Right renal cortex interstitium (tissue), 3 donors: ENCODE measurements at regions not wholly inside any gene's neighbourhood (a gene's known extent, or its start where the extent isn't known, plus 50 kb on each side); places are given as distances from the start of the nearest gene placed in this dataset.
A peak's percentile ranks its signal among the peaks of the same experiment; 100 is the strongest.
"Not testable (repeated sequence)": the region's sequence is repeated elsewhere in the genome, so short reads cannot be mapped to it uniquely, and the experiment has no call there.

ENCODE experiments used
- DNase-seq, 3 donors: peaks; one replicate each; pipeline ENCODE4 v3.0.0-alpha.2; 2013; ENCODE audit warnings: low read depth in 3 of 3, low spot score in 2 of 3

DNA sequence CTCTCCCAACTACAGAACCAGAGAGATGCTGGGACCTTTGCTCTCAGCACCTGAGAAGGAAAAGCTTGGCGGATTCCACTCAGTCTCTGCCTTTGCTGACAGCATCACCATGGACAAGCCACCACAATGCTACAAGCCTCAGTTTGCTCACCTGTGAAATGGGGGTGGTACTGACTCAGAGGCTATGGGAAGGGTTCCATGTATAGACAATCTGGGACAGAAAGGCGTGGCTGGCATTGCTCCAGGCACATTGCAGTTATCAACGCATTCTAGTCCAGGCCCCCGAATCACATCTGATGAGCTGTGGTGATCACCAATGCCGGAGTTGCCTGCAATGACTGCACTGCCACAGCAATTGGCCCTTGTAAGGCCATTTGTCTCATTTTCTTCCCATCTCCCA lies 72.6 kb downstream of the ISX start:
- DNase-seq = no peak

- no peak for DNase-seq
These were observed 75.2 kb downstream of the ISX start for GRCh38 chr22:35140879-35141745.

GRCh38 chr22:35148381-35148780 lies 82.4 kb downstream of the ISX start:
- DNase-seq = no peak

- DNase-seq = no peak
These were observed 83.0 kb downstream of the ISX start for GRCh38 chr22:35148866-35149548.

DNA sequence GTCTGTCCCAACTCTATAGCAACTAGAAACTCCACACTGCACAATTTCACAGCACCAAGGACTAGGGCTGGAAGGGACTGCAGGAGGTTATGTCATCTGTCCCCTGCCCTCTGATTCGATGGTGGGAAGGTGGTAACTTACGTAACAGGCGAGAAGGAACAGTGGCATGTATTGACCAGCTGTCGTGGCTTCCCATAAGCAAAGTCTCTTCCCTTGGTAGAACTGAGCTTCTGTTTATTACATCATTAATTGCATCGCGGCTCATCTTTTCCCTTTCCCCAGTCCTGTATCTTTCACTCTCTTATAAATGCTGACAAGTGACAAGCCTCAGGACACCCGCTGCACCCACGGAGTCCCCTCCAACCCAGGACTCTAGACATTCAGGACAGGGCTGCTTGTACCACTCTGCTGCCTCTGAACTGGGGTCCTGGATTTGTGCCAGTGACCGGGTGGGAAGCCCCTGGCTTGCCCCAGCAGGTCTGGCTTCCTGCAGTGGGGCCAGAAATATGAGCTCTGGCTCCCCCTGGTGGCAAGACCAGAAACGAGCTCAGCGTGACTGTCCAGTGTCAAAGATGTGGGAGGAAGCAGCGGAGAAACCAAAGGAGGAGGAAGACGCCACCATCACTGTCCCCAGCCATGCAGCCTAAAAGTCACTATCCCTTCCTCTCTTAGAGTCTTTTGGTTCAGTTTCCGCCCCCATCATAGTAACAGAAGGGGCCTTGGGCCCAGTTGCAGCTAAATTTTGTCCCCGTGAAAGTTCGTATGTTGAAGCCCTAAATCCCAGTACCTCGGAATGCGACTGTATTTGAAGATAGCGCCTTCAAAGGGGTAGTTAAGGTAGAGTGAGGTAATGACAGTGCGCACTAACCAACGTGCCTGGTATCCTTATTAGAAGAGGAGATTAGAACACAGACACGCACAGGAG lies 84.5 kb downstream of the ISX start:
- DNase-seq = peak; percentile 34 to 45 (median 44)

DNA sequence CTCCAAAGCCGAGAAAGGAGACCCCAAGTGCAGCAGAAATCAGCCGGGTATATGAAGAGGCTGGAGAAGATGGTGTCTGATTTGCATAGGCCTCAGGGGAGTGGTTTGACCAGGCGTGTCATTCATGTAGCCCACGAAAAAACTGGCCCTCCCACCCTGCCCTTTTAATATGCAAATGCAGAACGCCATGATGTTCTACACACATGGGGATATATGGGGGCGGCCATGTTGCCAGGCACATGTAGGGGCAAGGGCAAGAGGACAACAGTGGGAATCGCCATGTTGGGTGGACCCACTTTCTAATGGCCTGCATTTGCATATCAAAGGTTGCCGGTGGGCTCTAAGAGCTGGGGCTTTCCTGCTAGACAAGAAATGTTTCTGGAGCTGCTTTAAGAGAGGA lies 86.4 kb downstream of the ISX start:
- no peak for DNase-seq

GRCh38 chr22:35154937-35155387 lies 89.0 kb downstream of the ISX start:
- DNase-seq = peak; percentile 37 to 50 (median 40)

DNA sequence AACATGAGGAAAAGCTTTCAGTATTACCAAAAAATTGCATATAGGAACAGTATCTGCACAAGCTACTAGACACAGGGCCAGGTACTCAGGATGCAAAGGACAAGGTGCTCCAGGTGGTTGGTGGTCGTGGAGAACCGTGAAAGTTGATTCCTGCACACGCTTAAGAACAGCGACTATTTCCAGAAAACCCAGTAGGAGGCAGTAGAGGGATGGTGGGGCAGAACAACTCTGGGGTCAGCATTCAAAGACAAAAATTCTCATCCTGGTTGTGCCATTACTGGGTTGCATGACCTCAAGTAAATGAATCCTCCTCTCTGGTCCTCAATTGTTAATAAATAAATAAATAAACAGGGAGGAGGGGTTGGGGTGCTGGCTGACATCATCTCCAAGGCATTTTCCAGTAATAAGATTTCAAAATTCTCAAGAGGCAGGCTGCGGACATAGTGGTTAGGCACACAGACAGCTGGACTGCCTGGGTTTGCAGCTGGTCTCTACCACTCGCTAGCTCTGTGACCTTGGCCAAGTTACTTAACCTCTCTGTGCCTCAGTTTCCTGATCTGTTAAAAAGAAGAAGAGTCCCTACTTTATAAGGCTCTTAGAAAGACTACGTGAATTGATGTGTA lies 89.6 kb downstream of the ISX start:
- DNase-seq = no peak

DNA sequence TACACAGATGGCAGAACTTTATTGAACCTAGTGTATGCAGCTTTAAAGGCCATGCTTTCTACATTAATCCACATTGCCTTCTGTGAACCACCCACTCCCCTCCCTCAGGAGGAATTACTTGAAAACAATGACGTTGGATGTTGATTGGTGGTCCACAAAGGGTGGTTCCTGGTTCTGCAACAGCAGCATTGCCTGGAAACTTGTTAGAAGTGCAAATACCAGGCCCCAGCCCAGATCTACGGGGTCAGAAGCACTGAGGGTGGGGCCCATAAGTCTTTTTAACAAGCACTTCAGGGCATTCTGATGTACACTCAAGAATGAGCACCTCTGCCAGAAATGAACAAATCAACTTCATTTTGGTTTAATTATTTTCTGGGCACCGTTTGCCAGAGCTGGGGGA lies 91.0 kb downstream of the ISX start:
- DNase-seq = no peak

- no peak for DNase-seq
These were observed 92.4 kb downstream of the ISX start for GRCh38 chr22:35158336-35158735.

- no peak for DNase-seq
These were observed 93.4 kb downstream of the ISX start for GRCh38 chr22:35159343-35159742.

DNA sequence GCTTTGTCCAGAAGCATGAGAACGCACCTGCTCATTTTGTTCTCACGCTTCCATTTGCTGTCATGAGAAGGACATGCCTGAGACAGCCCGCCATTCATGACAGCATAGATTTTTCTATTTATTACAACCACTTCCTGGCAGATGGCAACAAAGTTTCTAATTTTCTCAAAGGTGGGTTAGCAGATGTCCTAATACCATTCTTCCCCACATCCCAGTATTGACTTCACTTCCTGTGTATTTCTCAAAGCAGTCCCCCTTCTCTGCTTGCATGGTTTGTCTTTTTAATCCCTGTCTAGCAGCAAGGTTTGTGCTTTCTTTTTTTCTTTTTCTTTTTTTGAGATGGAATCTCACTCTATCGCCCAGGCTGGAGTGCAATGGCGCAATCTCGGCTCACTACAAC lies 94.3 kb downstream of the ISX start:
- DNase-seq = no peak

- DNase-seq = not testable (repeated sequence)
These were observed 91.4 kb upstream of the HMGXB4 start for GRCh38 chr22:35165896-35166295.

DNA sequence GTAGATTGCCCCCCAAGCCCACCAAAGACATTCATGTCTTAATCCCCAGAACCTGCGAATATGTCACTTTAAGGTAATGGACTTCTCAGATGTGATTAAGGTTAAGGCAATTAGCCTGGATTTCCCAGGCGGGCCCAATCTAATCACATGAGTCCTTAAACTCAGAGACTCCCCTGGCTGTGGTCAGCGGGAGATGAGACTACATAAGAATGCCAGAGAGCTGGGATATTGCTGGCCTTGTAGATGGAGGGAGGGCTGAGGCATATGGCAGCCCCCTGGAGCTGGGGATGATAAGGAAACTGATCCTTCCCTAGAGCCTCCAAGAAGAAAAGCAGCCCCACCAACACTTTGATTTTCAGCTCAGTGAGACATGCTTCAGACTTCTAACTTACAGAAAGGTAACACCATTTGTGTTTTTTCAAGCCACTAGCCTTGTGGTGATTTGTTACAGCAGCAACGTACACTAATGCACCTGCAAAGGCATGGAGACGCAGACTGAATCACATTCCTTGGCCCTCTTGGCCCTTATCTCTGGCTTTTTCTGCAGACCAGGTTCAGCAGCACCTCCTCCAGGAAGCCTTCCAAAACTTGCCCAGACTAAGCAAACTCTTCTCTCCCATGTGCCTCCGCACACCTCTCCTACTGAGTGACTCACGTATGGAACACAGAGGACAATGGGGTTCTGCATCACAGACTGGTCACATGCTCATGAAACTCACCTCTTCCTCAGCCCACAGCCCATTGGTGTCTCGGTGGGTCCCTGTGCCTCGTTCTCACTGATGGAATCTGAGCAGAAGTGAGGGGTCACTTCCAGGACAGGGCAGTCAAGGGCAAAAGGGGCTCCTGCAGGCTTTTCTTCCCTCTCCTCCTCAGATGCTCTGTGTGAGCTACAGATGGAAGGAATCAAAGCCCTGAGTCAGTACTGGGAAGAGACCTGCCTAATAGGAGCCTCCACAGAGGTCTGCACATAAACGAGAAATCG lies 86.3 kb upstream of the HMGXB4 start:
- DNase-seq = no peak

DNA sequence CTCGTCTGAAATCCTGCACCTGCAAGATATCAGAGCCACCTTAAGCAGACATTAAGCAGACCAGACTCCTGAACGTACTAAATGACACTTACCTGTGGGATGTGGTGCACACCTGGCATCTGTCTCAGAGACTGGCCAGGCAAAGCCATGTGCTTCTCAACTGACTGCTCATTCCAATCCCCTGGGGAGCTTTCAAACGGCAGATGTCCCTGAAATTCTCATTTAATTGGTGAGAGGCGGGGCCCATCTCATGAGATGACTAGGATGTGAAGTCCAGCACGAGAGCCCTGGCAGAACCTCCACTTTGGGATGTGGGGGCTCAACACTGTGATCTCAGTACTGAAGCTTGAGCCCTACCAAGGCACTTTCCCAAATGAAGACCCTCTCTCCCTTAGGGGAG lies 84.9 kb upstream of the HMGXB4 start:
- no peak for DNase-seq

DNA sequence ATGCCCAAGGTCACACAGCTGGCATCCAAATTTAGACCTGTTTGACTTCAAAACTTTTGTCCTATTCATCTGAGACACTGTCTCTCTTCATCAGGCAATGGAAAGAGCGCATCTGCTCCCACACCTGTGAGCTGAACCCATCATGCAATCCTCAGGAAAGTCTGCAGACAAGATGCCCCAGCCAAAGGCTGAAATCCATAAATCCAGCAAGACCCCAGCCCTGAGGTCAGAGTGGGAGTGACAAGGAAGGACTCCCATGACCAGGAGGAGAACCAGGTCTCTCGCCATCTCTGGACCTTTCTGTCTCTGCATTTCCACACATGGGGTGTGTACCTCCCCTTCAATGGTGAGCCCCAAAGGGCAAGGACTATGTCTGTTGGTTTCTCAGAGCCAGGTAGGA lies 83.6 kb upstream of the HMGXB4 start:
- no peak for DNase-seq

GRCh38 chr22:35174401-35175038 lies 82.8 kb upstream of the HMGXB4 start:
- no peak for DNase-seq

- DNase-seq = no peak
These were observed 81.9 kb upstream of the HMGXB4 start for GRCh38 chr22:35175392-35175791.

DNA sequence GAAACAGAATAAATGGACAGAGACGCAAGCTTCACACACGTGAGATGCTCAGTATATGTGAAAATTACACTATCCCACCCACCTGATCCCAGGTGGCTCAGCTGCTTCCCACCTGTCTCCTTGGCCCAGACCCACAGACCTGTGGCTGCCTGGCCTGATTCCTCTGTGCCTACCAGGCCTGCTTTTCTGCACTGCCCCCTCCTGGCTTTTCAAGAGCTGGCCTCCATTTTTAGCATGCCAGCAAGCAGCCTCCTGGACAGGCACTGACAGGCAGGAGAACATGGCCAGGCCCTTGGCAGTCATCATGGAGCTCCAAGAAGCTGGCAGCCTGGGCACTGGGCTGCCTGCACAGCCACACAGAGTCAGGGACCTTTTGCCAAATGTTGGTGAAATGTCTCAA lies 79.5 kb upstream of the HMGXB4 start:
- DNase-seq = no peak
